Neural cell (in vitro differentiated cells): ENCODE measurements at regions not wholly inside any gene's neighbourhood (a gene's known extent, or its start where the extent isn't known, plus 50 kb on each side); places are given as distances from the start of the nearest gene placed in this dataset.

Experiments used
- POLR2AphosphoS5 ChIP-seq: IDR thresholded peaks from 2 replicates; pipeline ENCODE4 v1.6.1; 2012
- TAF1 ChIP-seq: IDR thresholded peaks from 2 replicates; pipeline ENCODE4 v1.6.1; 2012; ENCODE audit warnings: low read depth
- TF ChIP-seq, protein P1 (sequence below): fragments of 450-650 bp; IDR thresholded peaks from 2 replicates; pipeline ENCODE4 v1.5.1; 2014; ENCODE audit warnings: antibody characterized with exemption, mild to moderate bottlenecking, moderate library complexity; ENCODE audit not compliant: poor library complexity, severe bottlenecking
- TF ChIP-seq, protein P2 (sequence below): IDR thresholded peaks from 2 replicates; pipeline ENCODE4 v1.6.1; 2012; ENCODE audit warnings: borderline replicate concordance

DNA sequence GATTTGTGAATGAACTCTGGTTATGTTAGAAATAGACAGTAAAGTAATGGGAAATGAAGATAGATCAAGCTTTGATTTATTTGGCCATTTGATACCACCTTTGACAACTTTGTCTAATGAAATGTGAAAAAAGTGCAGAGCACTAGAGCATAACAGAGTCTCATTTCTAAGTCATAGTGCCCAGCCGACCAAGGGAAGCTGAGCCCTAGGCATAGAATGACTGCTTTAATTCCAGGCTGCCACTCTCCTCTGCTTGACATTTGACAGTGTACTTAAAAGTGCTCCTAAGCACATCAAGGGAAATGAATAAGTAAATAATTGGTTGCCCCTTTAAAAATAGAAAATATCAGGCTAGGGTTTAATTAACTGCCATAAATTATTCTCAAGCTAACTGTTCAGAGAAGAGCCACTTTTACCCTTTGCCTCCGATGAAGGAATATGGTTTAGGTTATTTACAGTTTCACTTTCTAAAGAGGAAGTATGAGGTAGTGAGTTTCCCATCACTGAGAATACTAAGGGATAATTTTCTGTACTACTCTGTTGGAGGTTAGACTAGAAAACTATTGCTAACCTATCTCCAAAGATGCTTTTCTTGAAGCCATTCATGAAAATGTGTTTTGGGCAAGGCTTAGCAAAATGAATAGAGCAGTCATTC lies 591.6 kb downstream of the REEP3 start:
- TF ChIP-seq TAF1 (no peak), POLR2AphosphoS5 (no peak)
- TF ChIP-seq, protein P1, sequence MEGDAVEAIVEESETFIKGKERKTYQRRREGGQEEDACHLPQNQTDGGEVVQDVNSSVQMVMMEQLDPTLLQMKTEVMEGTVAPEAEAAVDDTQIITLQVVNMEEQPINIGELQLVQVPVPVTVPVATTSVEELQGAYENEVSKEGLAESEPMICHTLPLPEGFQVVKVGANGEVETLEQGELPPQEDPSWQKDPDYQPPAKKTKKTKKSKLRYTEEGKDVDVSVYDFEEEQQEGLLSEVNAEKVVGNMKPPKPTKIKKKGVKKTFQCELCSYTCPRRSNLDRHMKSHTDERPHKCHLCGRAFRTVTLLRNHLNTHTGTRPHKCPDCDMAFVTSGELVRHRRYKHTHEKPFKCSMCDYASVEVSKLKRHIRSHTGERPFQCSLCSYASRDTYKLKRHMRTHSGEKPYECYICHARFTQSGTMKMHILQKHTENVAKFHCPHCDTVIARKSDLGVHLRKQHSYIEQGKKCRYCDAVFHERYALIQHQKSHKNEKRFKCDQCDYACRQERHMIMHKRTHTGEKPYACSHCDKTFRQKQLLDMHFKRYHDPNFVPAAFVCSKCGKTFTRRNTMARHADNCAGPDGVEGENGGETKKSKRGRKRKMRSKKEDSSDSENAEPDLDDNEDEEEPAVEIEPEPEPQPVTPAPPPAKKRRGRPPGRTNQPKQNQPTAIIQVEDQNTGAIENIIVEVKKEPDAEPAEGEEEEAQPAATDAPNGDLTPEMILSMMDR = no peak
- TF ChIP-seq, protein P2, sequence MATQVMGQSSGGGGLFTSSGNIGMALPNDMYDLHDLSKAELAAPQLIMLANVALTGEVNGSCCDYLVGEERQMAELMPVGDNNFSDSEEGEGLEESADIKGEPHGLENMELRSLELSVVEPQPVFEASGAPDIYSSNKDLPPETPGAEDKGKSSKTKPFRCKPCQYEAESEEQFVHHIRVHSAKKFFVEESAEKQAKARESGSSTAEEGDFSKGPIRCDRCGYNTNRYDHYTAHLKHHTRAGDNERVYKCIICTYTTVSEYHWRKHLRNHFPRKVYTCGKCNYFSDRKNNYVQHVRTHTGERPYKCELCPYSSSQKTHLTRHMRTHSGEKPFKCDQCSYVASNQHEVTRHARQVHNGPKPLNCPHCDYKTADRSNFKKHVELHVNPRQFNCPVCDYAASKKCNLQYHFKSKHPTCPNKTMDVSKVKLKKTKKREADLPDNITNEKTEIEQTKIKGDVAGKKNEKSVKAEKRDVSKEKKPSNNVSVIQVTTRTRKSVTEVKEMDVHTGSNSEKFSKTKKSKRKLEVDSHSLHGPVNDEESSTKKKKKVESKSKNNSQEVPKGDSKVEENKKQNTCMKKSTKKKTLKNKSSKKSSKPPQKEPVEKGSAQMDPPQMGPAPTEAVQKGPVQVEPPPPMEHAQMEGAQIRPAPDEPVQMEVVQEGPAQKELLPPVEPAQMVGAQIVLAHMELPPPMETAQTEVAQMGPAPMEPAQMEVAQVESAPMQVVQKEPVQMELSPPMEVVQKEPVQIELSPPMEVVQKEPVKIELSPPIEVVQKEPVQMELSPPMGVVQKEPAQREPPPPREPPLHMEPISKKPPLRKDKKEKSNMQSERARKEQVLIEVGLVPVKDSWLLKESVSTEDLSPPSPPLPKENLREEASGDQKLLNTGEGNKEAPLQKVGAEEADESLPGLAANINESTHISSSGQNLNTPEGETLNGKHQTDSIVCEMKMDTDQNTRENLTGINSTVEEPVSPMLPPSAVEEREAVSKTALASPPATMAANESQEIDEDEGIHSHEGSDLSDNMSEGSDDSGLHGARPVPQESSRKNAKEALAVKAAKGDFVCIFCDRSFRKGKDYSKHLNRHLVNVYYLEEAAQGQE = no peak
